ENCODE measurements at regions not wholly inside any gene's neighbourhood (a gene's known extent, or its start where the extent isn't known, plus 50 kb on each side); places are given as distances from the start of the nearest gene placed in this dataset.

DNA sequence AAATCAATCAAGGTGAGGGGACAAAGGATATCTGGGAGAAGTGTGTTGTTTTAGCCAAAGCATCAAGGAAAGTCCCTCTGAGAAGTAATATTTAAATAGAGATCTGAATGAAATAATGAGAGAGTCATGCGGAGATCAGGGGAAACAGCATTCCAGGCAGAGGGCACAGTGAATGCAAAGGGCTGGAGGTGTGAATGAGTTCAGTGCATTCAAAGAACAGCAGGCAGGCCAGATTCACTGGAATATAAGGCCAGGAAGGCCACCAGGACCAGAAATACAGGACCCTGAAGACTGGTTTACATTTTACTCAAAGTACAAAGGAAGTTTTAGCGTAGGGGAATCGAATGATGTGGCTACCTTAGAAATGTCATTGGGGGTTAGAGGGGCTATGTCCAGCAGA is 436.2 kb upstream of the TMEM132C start:
- TF ChIP-seq, protein P1, sequence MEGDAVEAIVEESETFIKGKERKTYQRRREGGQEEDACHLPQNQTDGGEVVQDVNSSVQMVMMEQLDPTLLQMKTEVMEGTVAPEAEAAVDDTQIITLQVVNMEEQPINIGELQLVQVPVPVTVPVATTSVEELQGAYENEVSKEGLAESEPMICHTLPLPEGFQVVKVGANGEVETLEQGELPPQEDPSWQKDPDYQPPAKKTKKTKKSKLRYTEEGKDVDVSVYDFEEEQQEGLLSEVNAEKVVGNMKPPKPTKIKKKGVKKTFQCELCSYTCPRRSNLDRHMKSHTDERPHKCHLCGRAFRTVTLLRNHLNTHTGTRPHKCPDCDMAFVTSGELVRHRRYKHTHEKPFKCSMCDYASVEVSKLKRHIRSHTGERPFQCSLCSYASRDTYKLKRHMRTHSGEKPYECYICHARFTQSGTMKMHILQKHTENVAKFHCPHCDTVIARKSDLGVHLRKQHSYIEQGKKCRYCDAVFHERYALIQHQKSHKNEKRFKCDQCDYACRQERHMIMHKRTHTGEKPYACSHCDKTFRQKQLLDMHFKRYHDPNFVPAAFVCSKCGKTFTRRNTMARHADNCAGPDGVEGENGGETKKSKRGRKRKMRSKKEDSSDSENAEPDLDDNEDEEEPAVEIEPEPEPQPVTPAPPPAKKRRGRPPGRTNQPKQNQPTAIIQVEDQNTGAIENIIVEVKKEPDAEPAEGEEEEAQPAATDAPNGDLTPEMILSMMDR (conservative IDR thresholded peaks at IDR 0.05), result no peak
- TF ChIP-seq ZFX (IDR thresholded peaks at IDR 0.05), result no peak
